H1 (cell line): ENCODE measurements at regions not wholly inside any gene's neighbourhood (a gene's known extent, or its start where the extent isn't known, plus 50 kb on each side); places are given as distances from the start of the nearest gene placed in this dataset.

Experiments
- BRCA1 ChIP-seq: IDR thresholded peaks from 2 replicates; pipeline ENCODE4 v1.6.1; 2012; ENCODE audit warnings: low read depth, low read length, improper control_type of control experiment
- CHD2 ChIP-seq: IDR thresholded peaks from 2 replicates; pipeline ENCODE4 v1.6.1; 2012; ENCODE audit warnings: low read length, improper control_type of control experiment
- GTF2F1 ChIP-seq: IDR thresholded peaks from 2 replicates; pipeline ENCODE4 v1.6.1; 2012; ENCODE audit warnings: low read depth, low read length, improper control_type of control experiment, borderline replicate concordance
- KDM1A ChIP-seq: fragments of 200-600, 300-600 bp; sonication (generic); IDR thresholded peaks from 2 replicates; pipeline ENCODE4 v1.7.1; 2016; ENCODE audit warnings: mild to moderate bottlenecking, low read length, borderline replicate concordance
- KDM5A ChIP-seq: fragments of 200-600 bp; IDR thresholded peaks from 2 replicates; pipeline ENCODE4 v1.7.1; 2012; ENCODE audit warnings: mild to moderate bottlenecking, low read length, inconsistent platforms, mixed read lengths
- MAFK ChIP-seq: IDR thresholded peaks from 2 replicates; pipeline ENCODE4 v1.6.1; 2012; ENCODE audit warnings: low read depth, mild to moderate bottlenecking, improper control_type of control experiment, low read length
- PHF8 ChIP-seq: fragments of 200-600 bp; sonication (generic); conservative IDR thresholded peaks from 2 replicates; pipeline ENCODE4 v1.7.1; 2012; ENCODE audit warnings: low read depth, mild to moderate bottlenecking, inconsistent platforms, low read length, moderate library complexity
- POLR2AphosphoS5 ChIP-seq: IDR thresholded peaks from 2 replicates; pipeline ENCODE4 v1.6.1; 2011; ENCODE audit warnings: low read depth, low read length
- RFX5 ChIP-seq: IDR thresholded peaks from 2 replicates; pipeline ENCODE4 v1.6.1; 2011; ENCODE audit warnings: low read depth, low read length, improper control_type of control experiment, borderline replicate concordance
- SIRT6 ChIP-seq: IDR thresholded peaks from one replicate; pipeline ENCODE4 v1.7.1; 2012; ENCODE audit warnings: low read length, inconsistent platforms
- TAF7 ChIP-seq: optimal IDR thresholded peaks from 2 replicates; pipeline ENCODE3; 2011; ENCODE audit warnings: low read depth, mild to moderate bottlenecking, inconsistent platforms, low read length, moderate library complexity, borderline replicate concordance
- TF ChIP-seq, protein P1 (sequence below): fragments of 300-600 bp; sonication (generic); IDR thresholded peaks from 2 replicates; pipeline ENCODE4 v1.7.1; 2012; ENCODE audit warnings: low read length, moderate library complexity, mild to moderate bottlenecking, inconsistent platforms; ENCODE audit not compliant: insufficient replicate concordance

DNA sequence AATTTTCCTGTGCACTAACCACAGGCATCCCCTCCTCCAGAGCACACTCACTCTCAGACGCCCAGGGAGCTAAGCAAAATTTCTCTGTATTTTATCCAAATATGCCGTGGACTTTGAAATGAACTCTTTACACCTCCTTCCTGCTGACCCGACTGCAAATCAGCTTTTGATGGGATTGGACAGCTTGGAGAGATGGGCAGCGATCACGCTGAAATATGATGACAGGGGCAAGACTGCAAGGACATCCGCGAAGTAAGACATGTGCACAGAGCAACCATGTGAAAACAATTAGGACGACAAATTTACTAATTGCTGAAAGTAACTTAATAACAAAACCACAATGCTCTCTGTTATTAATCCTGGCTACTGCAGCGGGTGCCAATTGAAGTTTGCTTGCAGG, 64.6 kb upstream of the CLDN14 start (continued):
- TF ChIP-seq, protein P1, sequence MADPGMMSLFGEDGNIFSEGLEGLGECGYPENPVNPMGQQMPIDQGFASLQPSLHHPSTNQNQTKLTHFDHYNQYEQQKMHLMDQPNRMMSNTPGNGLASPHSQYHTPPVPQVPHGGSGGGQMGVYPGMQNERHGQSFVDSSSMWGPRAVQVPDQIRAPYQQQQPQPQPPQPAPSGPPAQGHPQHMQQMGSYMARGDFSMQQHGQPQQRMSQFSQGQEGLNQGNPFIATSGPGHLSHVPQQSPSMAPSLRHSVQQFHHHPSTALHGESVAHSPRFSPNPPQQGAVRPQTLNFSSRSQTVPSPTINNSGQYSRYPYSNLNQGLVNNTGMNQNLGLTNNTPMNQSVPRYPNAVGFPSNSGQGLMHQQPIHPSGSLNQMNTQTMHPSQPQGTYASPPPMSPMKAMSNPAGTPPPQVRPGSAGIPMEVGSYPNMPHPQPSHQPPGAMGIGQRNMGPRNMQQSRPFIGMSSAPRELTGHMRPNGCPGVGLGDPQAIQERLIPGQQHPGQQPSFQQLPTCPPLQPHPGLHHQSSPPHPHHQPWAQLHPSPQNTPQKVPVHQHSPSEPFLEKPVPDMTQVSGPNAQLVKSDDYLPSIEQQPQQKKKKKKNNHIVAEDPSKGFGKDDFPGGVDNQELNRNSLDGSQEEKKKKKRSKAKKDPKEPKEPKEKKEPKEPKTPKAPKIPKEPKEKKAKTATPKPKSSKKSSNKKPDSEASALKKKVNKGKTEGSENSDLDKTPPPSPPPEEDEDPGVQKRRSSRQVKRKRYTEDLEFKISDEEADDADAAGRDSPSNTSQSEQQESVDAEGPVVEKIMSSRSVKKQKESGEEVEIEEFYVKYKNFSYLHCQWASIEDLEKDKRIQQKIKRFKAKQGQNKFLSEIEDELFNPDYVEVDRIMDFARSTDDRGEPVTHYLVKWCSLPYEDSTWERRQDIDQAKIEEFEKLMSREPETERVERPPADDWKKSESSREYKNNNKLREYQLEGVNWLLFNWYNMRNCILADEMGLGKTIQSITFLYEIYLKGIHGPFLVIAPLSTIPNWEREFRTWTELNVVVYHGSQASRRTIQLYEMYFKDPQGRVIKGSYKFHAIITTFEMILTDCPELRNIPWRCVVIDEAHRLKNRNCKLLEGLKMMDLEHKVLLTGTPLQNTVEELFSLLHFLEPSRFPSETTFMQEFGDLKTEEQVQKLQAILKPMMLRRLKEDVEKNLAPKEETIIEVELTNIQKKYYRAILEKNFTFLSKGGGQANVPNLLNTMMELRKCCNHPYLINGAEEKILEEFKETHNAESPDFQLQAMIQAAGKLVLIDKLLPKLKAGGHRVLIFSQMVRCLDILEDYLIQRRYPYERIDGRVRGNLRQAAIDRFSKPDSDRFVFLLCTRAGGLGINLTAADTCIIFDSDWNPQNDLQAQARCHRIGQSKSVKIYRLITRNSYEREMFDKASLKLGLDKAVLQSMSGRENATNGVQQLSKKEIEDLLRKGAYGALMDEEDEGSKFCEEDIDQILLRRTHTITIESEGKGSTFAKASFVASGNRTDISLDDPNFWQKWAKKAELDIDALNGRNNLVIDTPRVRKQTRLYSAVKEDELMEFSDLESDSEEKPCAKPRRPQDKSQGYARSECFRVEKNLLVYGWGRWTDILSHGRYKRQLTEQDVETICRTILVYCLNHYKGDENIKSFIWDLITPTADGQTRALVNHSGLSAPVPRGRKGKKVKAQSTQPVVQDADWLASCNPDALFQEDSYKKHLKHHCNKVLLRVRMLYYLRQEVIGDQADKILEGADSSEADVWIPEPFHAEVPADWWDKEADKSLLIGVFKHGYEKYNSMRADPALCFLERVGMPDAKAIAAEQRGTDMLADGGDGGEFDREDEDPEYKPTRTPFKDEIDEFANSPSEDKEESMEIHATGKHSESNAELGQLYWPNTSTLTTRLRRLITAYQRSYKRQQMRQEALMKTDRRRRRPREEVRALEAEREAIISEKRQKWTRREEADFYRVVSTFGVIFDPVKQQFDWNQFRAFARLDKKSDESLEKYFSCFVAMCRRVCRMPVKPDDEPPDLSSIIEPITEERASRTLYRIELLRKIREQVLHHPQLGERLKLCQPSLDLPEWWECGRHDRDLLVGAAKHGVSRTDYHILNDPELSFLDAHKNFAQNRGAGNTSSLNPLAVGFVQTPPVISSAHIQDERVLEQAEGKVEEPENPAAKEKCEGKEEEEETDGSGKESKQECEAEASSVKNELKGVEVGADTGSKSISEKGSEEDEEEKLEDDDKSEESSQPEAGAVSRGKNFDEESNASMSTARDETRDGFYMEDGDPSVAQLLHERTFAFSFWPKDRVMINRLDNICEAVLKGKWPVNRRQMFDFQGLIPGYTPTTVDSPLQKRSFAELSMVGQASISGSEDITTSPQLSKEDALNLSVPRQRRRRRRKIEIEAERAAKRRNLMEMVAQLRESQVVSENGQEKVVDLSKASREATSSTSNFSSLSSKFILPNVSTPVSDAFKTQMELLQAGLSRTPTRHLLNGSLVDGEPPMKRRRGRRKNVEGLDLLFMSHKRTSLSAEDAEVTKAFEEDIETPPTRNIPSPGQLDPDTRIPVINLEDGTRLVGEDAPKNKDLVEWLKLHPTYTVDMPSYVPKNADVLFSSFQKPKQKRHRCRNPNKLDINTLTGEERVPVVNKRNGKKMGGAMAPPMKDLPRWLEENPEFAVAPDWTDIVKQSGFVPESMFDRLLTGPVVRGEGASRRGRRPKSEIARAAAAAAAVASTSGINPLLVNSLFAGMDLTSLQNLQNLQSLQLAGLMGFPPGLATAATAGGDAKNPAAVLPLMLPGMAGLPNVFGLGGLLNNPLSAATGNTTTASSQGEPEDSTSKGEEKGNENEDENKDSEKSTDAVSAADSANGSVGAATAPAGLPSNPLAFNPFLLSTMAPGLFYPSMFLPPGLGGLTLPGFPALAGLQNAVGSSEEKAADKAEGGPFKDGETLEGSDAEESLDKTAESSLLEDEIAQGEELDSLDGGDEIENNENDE, result no peak
- no peak for TF ChIP-seq CHD2
- TF ChIP-seq BRCA1, result no peak
- TF ChIP-seq GTF2F1, result no peak
- no peak for TF ChIP-seq KDM5A
- no peak for TF ChIP-seq KDM1A
- no peak for TF ChIP-seq MAFK
- TF ChIP-seq SIRT6, result no peak
- TF ChIP-seq TAF7, result no peak
- no peak for TF ChIP-seq RFX5
- no peak for TF ChIP-seq PHF8
- no peak for TF ChIP-seq POLR2AphosphoS5
